Fibroblast of lung (primary cell): ENCODE measurements at regions not wholly inside any gene's neighbourhood (a gene's known extent, or its start where the extent isn't known, plus 50 kb on each side); places are given as distances from the start of the nearest gene placed in this dataset.

Source experiments
- DNase-seq, 2 donors: peaks; one replicate each; pipeline versions ENCODE4 v3.0.0 to v3.0.0-alpha.2; 2010; ENCODE audit warnings: low read depth in 2 of 2
- H2AFZ ChIP-seq: 2 replicates; pipeline ENCODE4 v1.5.1; 2012; ENCODE audit warnings: low read length, control low read depth, inconsistent platforms
- H3K27ac ChIP-seq: 2 replicates; pipeline ENCODE4 v1.5.1; 2011; ENCODE audit warnings: low read length, control low read depth; ENCODE audit not compliant: insufficient read depth
- H3K27me3 ChIP-seq: 2 replicates; pipeline ENCODE4 v1.5.1; 2011; ENCODE audit warnings: mild to moderate bottlenecking, low read length; ENCODE audit not compliant: control insufficient read depth, insufficient read depth
- H3K36me3 ChIP-seq: 2 replicates; pipeline ENCODE4 v1.5.1; 2011; ENCODE audit warnings: low read length; ENCODE audit not compliant: control insufficient read depth, insufficient read depth
- H3K4me1 ChIP-seq: 2 replicates; pipeline ENCODE4 v1.5.1; 2011; ENCODE audit warnings: low read length; ENCODE audit not compliant: control insufficient read depth, insufficient read depth; ENCODE audit errors: extremely low read depth
- H3K4me2 ChIP-seq: 2 replicates; pipeline ENCODE4 v1.5.1; 2011; ENCODE audit warnings: low read length, control low read depth; ENCODE audit not compliant: insufficient read depth; ENCODE audit errors: extremely low read depth
- H3K4me3 ChIP-seq, 4 experiments: fragments of 200-600 bp in 1 of 4; sonication (generic) in 1 of 4; replicated peaks in 1 of 4; 2 replicates each; pipeline ENCODE4 v1.5.1; 2011 to 2016; ENCODE audit warnings: low read length in 4 of 4, low read depth in 3 of 4, mild to moderate bottlenecking in 3 of 4, control low read depth in 2 of 4, inconsistent platforms in 1 of 4, mixed read lengths in 1 of 4; ENCODE audit not compliant: insufficient read depth in 1 of 4; ENCODE audit errors: control extremely low read depth in 1 of 4
- H3K79me2 ChIP-seq: 2 replicates; pipeline ENCODE4 v1.5.1; 2012; ENCODE audit warnings: mild to moderate bottlenecking, low read length, inconsistent platforms; ENCODE audit not compliant: control insufficient read depth, insufficient read depth
- H3K9ac ChIP-seq: 2 replicates; pipeline ENCODE4 v1.5.1; 2011; ENCODE audit warnings: mild to moderate bottlenecking, low read length, control low read depth; ENCODE audit not compliant: insufficient read depth
- H3K9me3 ChIP-seq: 2 replicates; pipeline ENCODE4 v1.5.1; 2012; ENCODE audit warnings: low read depth, low read length; ENCODE audit not compliant: control insufficient read depth, insufficient read depth
- H4K20me1 ChIP-seq: 2 replicates; pipeline ENCODE4 v1.5.1; 2011; ENCODE audit warnings: low read length; ENCODE audit not compliant: control insufficient read depth, insufficient read depth; ENCODE audit errors: extremely low read depth
- EZH2 ChIP-seq: IDR thresholded peaks from 2 replicates; pipeline ENCODE4 v1.5.1; 2012; ENCODE audit warnings: low read length, control low read depth, mild to moderate bottlenecking; ENCODE audit errors: missing control alignments
- TF ChIP-seq, protein P1 (sequence below), 2 donors: IDR thresholded peaks in 1 of 2; conservative IDR thresholded peaks in 1 of 2; 1 replicate in 1 of 2; 2 replicates in 1 of 2; pipeline ENCODE4 v1.5.1; 2011 to 2012; ENCODE audit warnings: low read length in 2 of 2, control low read depth in 1 of 2, inconsistent platforms in 1 of 2, low read depth in 1 of 2, mild to moderate bottlenecking in 1 of 2

DNA sequence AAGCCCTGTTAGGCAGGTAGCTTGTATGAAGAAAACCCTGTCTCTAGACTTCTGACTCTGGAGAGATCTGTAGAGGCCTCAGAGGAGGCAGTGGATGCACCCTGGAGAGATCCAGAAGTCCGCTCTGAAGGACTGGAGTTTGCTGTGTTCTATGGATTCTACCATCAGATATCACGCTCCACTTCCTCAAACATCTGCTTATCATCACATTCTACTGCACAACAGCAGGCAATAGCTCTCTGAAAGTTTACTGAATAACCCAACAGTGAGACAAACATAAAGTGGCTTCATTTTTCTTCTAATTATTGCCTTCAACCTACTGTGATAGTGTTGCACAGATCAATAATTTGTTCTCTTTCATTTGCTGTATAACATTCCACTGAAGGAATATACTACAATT lies 59.0 kb upstream of the OR9Q1 start:
- Histone ChIP-seq H3K9ac (no peak overlapping the region), H4K20me1 (no peaks in the 10 kb centered on the region), H3K27me3 (peaks cover 2% of the 10 kb centered on the region), H3K9me3 (no peaks in the 10 kb centered on the region), H3K27ac (no peak overlapping the region), H3K4me1 (no peaks in the 10 kb centered on the region), H3K36me3 (no peaks in the 10 kb centered on the region), H3K4me2 (no peak overlapping the region), H3K79me2 (no peaks in the 10 kb centered on the region), H2AFZ (no peak overlapping the region), H3K4me3 (no peak overlapping the region)
- TF ChIP-seq EZH2 = no peak
- no peak for DNase-seq

DNA sequence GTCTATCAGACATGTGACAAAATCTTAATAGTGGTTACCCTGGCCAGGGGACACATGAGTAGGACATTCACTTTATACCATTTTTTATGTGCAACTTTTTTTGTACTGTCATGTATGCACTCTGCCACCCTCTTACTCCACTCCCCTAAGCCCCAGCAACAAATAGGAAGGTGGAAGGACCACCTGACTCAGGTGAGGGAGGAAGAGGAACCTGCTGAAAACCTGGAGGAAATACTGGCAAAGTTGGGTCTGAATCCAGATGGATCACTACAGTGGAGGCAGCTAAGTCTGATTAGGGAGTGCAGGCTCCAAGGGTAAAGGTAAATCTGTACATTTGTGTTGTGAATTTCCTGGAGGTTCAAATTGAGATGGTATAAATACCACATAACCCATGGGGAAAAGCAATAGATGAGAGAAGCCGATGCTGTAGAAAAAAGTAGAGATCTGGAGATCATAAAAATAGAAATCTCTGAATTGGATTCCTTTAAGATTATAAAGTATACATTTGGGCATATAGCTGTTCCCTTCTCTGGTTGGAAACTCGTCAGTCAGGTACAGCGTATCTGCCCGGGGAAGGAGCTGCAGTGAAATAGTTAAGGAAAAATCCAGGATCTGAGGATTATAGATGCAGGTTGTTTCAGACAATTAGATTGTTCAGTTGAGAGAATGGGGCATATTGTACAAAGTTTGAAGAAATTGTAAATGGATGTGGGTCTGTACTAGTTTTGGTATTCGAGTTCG lies 52.2 kb upstream of the OR9Q1 start:
- Histone ChIP-seq H3K9me3 (no peaks in the 10 kb centered on the region), H3K4me1 (no peaks in the 10 kb centered on the region), H3K9ac (no peak overlapping the region), H3K4me2 (no peak overlapping the region), H3K36me3 (no peaks in the 10 kb centered on the region), H3K27ac (no peak overlapping the region), H4K20me1 (no peaks in the 10 kb centered on the region), H2AFZ (no peak overlapping the region), H3K27me3 (no peaks in the 10 kb centered on the region), H3K4me3 (no peak overlapping the region), H3K79me2 (no peaks in the 10 kb centered on the region)
- no peak for DNase-seq
- TF ChIP-seq EZH2 = no peak
- TF ChIP-seq, protein P1, sequence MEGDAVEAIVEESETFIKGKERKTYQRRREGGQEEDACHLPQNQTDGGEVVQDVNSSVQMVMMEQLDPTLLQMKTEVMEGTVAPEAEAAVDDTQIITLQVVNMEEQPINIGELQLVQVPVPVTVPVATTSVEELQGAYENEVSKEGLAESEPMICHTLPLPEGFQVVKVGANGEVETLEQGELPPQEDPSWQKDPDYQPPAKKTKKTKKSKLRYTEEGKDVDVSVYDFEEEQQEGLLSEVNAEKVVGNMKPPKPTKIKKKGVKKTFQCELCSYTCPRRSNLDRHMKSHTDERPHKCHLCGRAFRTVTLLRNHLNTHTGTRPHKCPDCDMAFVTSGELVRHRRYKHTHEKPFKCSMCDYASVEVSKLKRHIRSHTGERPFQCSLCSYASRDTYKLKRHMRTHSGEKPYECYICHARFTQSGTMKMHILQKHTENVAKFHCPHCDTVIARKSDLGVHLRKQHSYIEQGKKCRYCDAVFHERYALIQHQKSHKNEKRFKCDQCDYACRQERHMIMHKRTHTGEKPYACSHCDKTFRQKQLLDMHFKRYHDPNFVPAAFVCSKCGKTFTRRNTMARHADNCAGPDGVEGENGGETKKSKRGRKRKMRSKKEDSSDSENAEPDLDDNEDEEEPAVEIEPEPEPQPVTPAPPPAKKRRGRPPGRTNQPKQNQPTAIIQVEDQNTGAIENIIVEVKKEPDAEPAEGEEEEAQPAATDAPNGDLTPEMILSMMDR (conservative IDR thresholded peaks at IDR 0.05 in 1 of 2, IDR thresholded peaks at IDR 0.05 in 1 of 2; ENCODE audit: low read depth in 1 of 2, low read length in 2 of 2) = no peak

DNA sequence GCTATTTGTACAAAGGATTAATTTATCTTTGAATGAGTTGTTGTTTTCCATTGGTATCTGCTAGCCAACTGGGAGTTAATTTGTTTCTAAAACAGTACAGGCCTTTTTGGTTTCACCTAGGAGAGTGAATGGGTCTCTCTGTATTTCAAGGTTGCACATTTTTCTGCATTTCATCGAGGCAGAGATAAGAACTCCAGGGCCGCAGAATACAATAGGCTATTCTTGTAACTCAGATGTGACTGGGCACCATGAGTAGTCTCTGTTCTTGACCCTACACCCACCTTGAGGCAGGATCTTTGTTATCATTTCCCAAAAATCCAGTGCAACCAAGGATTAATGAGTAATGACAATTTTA lies 51.7 kb upstream of the OR9Q1 start:
- no peak for TF ChIP-seq EZH2
- TF ChIP-seq, protein P1 (conservative IDR thresholded peaks at IDR 0.05 in 1 of 2, IDR thresholded peaks at IDR 0.05 in 1 of 2; ENCODE audit: low read depth in 1 of 2, low read length in 2 of 2) = no peak
- H3K4me2 ChIP-seq = no peak overlapping the region
- no peak overlapping the region for H2AFZ ChIP-seq

More for the DNA sequence above, 51.7 kb upstream of the OR9Q1 start:
- Histone ChIP-seq H3K36me3 (no peaks in the 10 kb centered on the region), H3K27ac (no peak overlapping the region), H3K9ac (no peak overlapping the region), H3K4me3 (no peak overlapping the region), H3K9me3 (no peaks in the 10 kb centered on the region), H4K20me1 (no peaks in the 10 kb centered on the region), H3K79me2 (no peaks in the 10 kb centered on the region), H3K4me1 (no peaks in the 10 kb centered on the region), H3K27me3 (no peaks in the 10 kb centered on the region)
- peak in 1 of 2 donors; percentile 28 for DNase-seq
